ENCODE measurements at regions not wholly inside any gene's neighbourhood (a gene's known extent, or its start where the extent isn't known, plus 50 kb on each side); places are given as distances from the start of the nearest gene placed in this dataset.

DNA sequence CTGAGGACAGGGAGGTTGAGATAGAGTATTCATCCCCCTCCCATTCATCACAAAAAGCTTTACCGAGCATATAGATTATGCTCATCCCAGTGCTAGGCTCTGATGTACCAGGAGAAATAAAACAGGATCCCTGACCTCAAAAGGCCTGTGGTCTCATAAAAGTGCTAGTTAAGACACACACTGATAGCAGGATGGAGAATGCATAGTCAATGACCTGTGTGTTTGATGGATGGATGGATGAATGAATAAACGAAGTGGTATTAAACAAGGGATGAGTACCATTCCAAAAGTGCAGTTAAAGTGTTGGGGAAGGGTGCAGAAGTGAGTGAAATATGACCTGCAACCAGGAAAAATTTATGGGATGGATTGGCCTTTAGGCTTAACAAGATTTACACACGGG, 133.9 kb upstream of the NUDT7 start:
- Histone ChIP-seq H3K36me3 (ENCODE audit: low read depth, missing control alignments) (no peaks in the 10 kb centered on the region), H3K27me3 (no peaks in the 10 kb centered on the region), H3K4me3 (no peak overlapping the region), H3K27ac (no peak overlapping the region), H3K9me3 (no peaks in the 10 kb centered on the region), H3K4me1 (no peaks in the 10 kb centered on the region)
- DNase-seq: no peak
- intact Hi-C loops (cut with DNase I; ENCODE audit: low total_unique reads): no loop called here
- 52 to 59% methylated on average over 3 of the region's 3 CpGs for WGBS, 2 donors
- TF ChIP-seq POLR2A (IDR thresholded peaks at IDR 0.05): no peak
- TF ChIP-seq, protein P1, sequence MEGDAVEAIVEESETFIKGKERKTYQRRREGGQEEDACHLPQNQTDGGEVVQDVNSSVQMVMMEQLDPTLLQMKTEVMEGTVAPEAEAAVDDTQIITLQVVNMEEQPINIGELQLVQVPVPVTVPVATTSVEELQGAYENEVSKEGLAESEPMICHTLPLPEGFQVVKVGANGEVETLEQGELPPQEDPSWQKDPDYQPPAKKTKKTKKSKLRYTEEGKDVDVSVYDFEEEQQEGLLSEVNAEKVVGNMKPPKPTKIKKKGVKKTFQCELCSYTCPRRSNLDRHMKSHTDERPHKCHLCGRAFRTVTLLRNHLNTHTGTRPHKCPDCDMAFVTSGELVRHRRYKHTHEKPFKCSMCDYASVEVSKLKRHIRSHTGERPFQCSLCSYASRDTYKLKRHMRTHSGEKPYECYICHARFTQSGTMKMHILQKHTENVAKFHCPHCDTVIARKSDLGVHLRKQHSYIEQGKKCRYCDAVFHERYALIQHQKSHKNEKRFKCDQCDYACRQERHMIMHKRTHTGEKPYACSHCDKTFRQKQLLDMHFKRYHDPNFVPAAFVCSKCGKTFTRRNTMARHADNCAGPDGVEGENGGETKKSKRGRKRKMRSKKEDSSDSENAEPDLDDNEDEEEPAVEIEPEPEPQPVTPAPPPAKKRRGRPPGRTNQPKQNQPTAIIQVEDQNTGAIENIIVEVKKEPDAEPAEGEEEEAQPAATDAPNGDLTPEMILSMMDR (IDR thresholded peaks at IDR 0.05): no peak

DNA sequence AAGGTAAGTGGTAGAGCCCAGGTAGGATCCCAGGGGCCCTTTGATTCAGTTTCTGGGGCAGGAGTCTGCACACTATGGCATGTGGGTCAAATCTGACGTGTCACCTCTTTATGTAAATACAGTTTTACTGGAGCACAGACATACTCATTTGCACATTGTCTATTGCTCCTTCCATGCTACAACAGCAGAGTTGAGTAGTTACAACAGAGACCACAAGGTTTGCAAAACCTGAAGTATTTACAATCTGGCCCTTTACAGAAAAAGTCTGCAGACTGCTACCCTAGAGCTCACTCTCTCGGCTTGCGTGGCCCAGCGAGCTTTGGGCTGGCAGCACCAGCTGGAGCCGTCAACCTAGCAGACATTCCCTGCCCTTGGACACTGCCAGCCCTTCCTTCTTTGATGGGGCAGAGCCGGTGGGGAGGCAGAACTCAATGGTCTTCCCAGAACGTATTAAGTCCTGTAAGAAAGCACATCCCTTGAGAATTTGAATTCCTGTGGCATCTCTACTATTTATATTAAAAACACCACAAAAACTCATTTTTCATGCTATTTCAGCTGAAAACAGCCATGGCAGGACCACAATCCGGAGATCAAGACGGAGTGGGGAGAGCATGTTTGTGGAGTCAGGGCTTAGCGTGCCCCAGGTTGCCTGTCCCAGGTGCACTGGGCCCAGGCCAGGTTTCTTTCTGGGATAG, 133.1 kb upstream of the NUDT7 start:
- no peaks in the 10 kb centered on the region for H3K9me3 ChIP-seq
- H3K27me3 ChIP-seq: no peaks in the 10 kb centered on the region
- no peak overlapping the region for H3K27ac ChIP-seq
- H3K36me3 ChIP-seq (ENCODE audit: low read depth, missing control alignments): no peaks in the 10 kb centered on the region
- intact Hi-C loops (cut with DNase I; ENCODE audit: low total_unique reads): no loop called here
- no peak overlapping the region for H3K4me3 ChIP-seq
- no peak for TF ChIP-seq POLR2A (IDR thresholded peaks at IDR 0.05)
- TF ChIP-seq, protein P1 (IDR thresholded peaks at IDR 0.05): no peak
- 84 to 85% methylated on average over 10 of the region's 10 CpGs for WGBS, 2 donors
- no peaks in the 10 kb centered on the region for H3K4me1 ChIP-seq
- DNase-seq: no peak

- DNase-seq: no peak
- Histone ChIP-seq H3K4me3 (no peak overlapping the region), H3K27ac (no peak overlapping the region), H3K4me1 (no peaks in the 10 kb centered on the region), H3K36me3 (ENCODE audit: low read depth, missing control alignments) (no peaks in the 10 kb centered on the region), H3K9me3 (no peaks in the 10 kb centered on the region), H3K27me3 (no peaks in the 10 kb centered on the region)
- WGBS, 2 donors: 91% methylated on average over 9 of the region's 9 CpGs
- intact Hi-C loops (cut with DNase I; ENCODE audit: low total_unique reads): no loop called here
- TF ChIP-seq, protein P1 (IDR thresholded peaks at IDR 0.05): no peak
- no peak for TF ChIP-seq POLR2A (IDR thresholded peaks at IDR 0.05)
Observed at GRCh38 chr16:77590707-77591106, 131.6 kb upstream of the NUDT7 start.

- Histone ChIP-seq H3K27ac (no peak overlapping the region), H3K4me1 (no peaks in the 10 kb centered on the region), H3K9me3 (no peaks in the 10 kb centered on the region), H3K27me3 (no peaks in the 10 kb centered on the region), H3K36me3 (ENCODE audit: low read depth, missing control alignments) (no peaks in the 10 kb centered on the region), H3K4me3 (no peak overlapping the region)
- TF ChIP-seq, protein P1 (IDR thresholded peaks at IDR 0.05): no peak
- no peak for TF ChIP-seq POLR2A (IDR thresholded peaks at IDR 0.05)
- 73 to 76% methylated on average over 6 of the region's 6 CpGs for WGBS, 2 donors
- intact Hi-C loops (cut with DNase I; ENCODE audit: low total_unique reads): no loop called here
- DNase-seq: no peak
Observed at GRCh38 chr16:77591347-77591746, 131.0 kb upstream of the NUDT7 start.

- Histone ChIP-seq H3K27ac (no peak overlapping the region), H3K9me3 (no peaks in the 10 kb centered on the region), H3K4me1 (no peaks in the 10 kb centered on the region), H3K36me3 (ENCODE audit: low read depth, missing control alignments) (no peaks in the 10 kb centered on the region), H3K4me3 (no peak overlapping the region), H3K27me3 (no peaks in the 10 kb centered on the region)
- TF ChIP-seq, protein P1 (IDR thresholded peaks at IDR 0.05): no peak
- TF ChIP-seq POLR2A (IDR thresholded peaks at IDR 0.05): no peak
- no peak for DNase-seq
- intact Hi-C loops (cut with DNase I; ENCODE audit: low total_unique reads): no loop called here
- WGBS, 2 donors: 76 to 92% methylated on average over 2 of the region's 2 CpGs
Observed at GRCh38 chr16:77592021-77592420, 130.3 kb upstream of the NUDT7 start.
